KMS-11 (cell line): ENCODE measurements at regions not wholly inside any gene's neighbourhood (a gene's known extent, or its start where the extent isn't known, plus 50 kb on each side); places are given as distances from the start of the nearest gene placed in this dataset.

Experiments
- H2AFZ ChIP-seq: fragments of 200-600 bp; sonication (generic); 2 replicates; pipeline ENCODE4 v1.6.1; 2016; ENCODE audit warnings: antibody characterized with exemption, mixed run types, low read depth
- H3K27ac ChIP-seq: fragments of 200-600 bp; sonication (generic); 2 replicates; pipeline ENCODE4 v1.6.1; 2016; ENCODE audit warnings: mild to moderate bottlenecking, mixed run types
- H3K27me3 ChIP-seq: fragments of 200-600 bp; sonication (generic); 2 replicates; pipeline ENCODE4 v1.6.1; 2017; ENCODE audit warnings: mild to moderate bottlenecking, low read depth, mixed run types, moderate library complexity; ENCODE audit not compliant: insufficient read depth
- H3K36me3 ChIP-seq: fragments of 200-600 bp; sonication (generic); 2 replicates; pipeline ENCODE4 v1.6.1; 2017; ENCODE audit warnings: mild to moderate bottlenecking, mixed run types; ENCODE audit not compliant: insufficient read depth
- H3K4me1 ChIP-seq: fragments of 200-600 bp; sonication (generic); 2 replicates; pipeline ENCODE4 v1.6.1; 2016; ENCODE audit warnings: mild to moderate bottlenecking, low read depth, mixed run types; ENCODE audit not compliant: poor library complexity, severe bottlenecking
- H3K4me2 ChIP-seq: fragments of 200-600 bp; sonication (generic); 2 replicates; pipeline ENCODE4 v1.7.0; 2016; ENCODE audit warnings: mild to moderate bottlenecking, mixed run types
- H3K4me3 ChIP-seq: fragments of 200-600 bp; sonication (generic); IDR thresholded peaks from 2 replicates; pipeline ENCODE4 v1.6.1; 2017; ENCODE audit warnings: low read depth, low read length, mixed read lengths; ENCODE audit not compliant: insufficient read depth
- H3K79me2 ChIP-seq: fragments of 200-600 bp; sonication (generic); 2 replicates; pipeline ENCODE4 v1.6.1; 2016; ENCODE audit warnings: low read depth, mixed run types; ENCODE audit not compliant: insufficient read depth
- H3K9ac ChIP-seq: fragments of 200-600 bp; sonication (generic); 2 replicates; pipeline ENCODE4 v1.6.1; 2016; ENCODE audit warnings: mild to moderate bottlenecking, mixed run types
- H4K20me1 ChIP-seq: fragments of 200-600 bp; sonication (generic); 2 replicates; pipeline ENCODE4 v1.6.1; 2016; ENCODE audit warnings: mild to moderate bottlenecking, mixed run types; ENCODE audit not compliant: insufficient read depth
- CTCF ChIP-seq: fragments of 200-600 bp; sonication (generic); conservative IDR thresholded peaks from 2 replicates; pipeline ENCODE4 v1.6.1; 2017; ENCODE audit warnings: low read depth, mild to moderate bottlenecking, antibody characterized with exemption, low read length, moderate library complexity, mixed read lengths

DNA sequence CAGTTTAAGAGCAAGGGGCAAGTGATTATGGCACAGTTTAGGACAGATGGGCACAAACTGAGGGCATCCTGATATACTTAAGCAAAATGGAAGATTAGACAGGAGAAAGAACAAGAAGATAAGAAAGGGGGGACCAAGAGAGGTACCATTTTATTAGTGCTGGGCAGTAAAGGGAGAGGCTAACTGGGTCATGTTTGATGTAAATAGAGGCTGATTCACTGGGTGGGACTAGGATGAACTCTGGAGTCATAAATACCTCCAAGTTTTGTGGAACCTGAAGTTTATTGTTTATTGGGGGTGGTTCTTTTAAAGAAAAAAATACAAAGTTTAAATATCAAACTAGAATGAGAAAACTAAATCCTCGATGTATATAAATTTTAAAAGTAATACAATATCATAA, 1067.2 kb upstream of the GYPC start:
- H2AFZ ChIP-seq, result no peak overlapping the region
- no peak overlapping the region for H3K4me2 ChIP-seq
- no peaks in the 10 kb centered on the region for H3K4me1 ChIP-seq
- H3K27ac ChIP-seq, result no peak overlapping the region
- no peak overlapping the region for H3K4me3 ChIP-seq
- H3K27me3 ChIP-seq, result no peaks in the 10 kb centered on the region
- H3K79me2 ChIP-seq, result no peaks in the 10 kb centered on the region
- no peak for TF ChIP-seq CTCF
- no peak overlapping the region for H3K9ac ChIP-seq
- no peaks in the 10 kb centered on the region for H3K36me3 ChIP-seq
- no peaks in the 10 kb centered on the region for H4K20me1 ChIP-seq

GRCh38 chr2:125591954-125592353, 1064.0 kb upstream of the GYPC start:
- H2AFZ ChIP-seq, result no peak overlapping the region
- no peak overlapping the region for H3K9ac ChIP-seq
- no peak for TF ChIP-seq CTCF
- H4K20me1 ChIP-seq, result no peaks in the 10 kb centered on the region
- H3K36me3 ChIP-seq, result no peaks in the 10 kb centered on the region
- H3K27ac ChIP-seq, result no peak overlapping the region
- H3K4me2 ChIP-seq, result no peak overlapping the region
- H3K4me1 ChIP-seq, result peaks cover 16% of the 10 kb centered on the region
- no peaks in the 10 kb centered on the region for H3K79me2 ChIP-seq
- H3K27me3 ChIP-seq, result no peaks in the 10 kb centered on the region
- H3K4me3 ChIP-seq, result no peak overlapping the region

DNA sequence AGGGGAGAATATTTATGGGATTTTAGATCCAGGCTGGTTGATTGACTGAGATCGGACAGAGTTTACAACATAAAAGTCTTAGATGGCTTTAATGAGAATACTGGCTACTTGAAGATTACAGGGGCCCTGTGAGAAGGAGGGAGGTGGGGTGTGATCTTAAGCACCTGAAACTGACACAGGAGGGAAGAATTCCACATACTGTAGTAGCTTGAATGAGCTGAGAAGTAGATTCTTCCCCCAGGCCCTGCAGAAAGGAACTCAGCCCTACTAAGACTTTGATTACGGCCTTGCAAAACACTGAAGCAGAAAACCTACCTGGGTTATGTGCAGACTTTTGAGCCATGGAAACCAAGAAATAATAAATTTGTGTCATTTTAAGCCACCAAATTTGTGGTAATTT, 1062.9 kb upstream of the GYPC start:
- TF ChIP-seq CTCF, result no peak
- Histone ChIP-seq H2AFZ (no peak overlapping the region), H3K27me3 (no peaks in the 10 kb centered on the region), H3K4me2 (no peak overlapping the region), H3K79me2 (no peaks in the 10 kb centered on the region), H3K4me1 (peaks cover 22% of the 10 kb centered on the region), H3K9ac (no peak overlapping the region), H3K4me3 (no peak overlapping the region), H4K20me1 (no peaks in the 10 kb centered on the region), H3K36me3 (no peaks in the 10 kb centered on the region), H3K27ac (no peak overlapping the region)

DNA sequence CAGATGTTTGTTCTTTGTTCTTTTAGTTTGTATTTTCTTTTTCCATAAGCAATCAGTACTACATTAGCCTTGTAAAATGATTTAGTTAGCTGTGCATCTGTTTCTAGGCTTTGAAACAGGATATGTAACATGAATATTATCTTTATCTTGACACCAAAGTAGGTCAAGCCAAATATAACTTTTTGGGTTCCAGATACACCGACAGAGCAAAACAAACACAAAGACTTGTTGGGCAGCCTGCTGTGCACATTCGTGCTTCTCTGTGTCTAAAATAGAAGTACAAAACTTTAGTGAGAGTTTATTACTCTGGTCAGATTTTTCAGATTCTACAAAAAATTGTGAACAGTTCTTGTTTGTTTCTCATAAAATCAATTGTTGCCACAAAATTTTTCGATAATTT, 1059.3 kb upstream of the GYPC start:
- Histone ChIP-seq H3K79me2 (no peaks in the 10 kb centered on the region), H3K4me3 (no peak overlapping the region), H4K20me1 (no peaks in the 10 kb centered on the region), H3K27ac (peak overlapping the region; percentile 50), H3K4me1 (peaks cover 22% of the 10 kb centered on the region), H3K4me2 (peak overlapping the region; percentile 49), H3K27me3 (no peaks in the 10 kb centered on the region), H2AFZ (peak overlapping the region; percentile 10; the same call in 1 of the 2 replicates), H3K36me3 (no peaks in the 10 kb centered on the region), H3K9ac (no peak overlapping the region; the same call in 1 of the 2 replicates)
- TF ChIP-seq CTCF, result no peak
